Spleen (tissue), 11 donors: ENCODE measurements at regions not wholly inside any gene's neighbourhood (a gene's known extent, or its start where the extent isn't known, plus 50 kb on each side); places are given as distances from the start of the nearest gene placed in this dataset.

ENCODE experiments used
- DNase-seq: peaks from one replicate; pipeline ENCODE4 v3.0.0-alpha.2; 2020
- H3K27ac ChIP-seq, 8 donors: fragments of 200-600 bp; sonication (generic) in 7 of 8; 1 replicate in 4 of 8; 2 replicates in 4 of 8; pipeline versions ENCODE4 v1.5.0 to v1.8.0; 2016 to 2021; ENCODE audit warnings: inconsistent platforms in 4 of 8, mild to moderate bottlenecking in 4 of 8, moderate library complexity in 1 of 8
- H3K27me3 ChIP-seq, 7 donors: fragments of 200-600 bp; sonication (generic) in 6 of 7; replicated peaks in 1 of 7; 1 replicate in 4 of 7; 2 replicates in 3 of 7; pipeline versions ENCODE4 v1.5.0 to v1.8.0; 2016 to 2021; ENCODE audit warnings: inconsistent platforms in 3 of 7, mild to moderate bottlenecking in 1 of 7
- H3K36me3 ChIP-seq, 6 donors: fragments of 200-600 bp; sonication (generic) in 5 of 6; 1 replicate in 4 of 6; 2 replicates in 2 of 6; pipeline versions ENCODE4 v1.5.0 to v1.8.0; 2016 to 2021; ENCODE audit warnings: inconsistent platforms in 2 of 6
- H3K4me1 ChIP-seq, 6 donors: fragments of 200-600 bp; sonication (generic) in 5 of 6; 1 replicate in 3 of 6; 2 replicates in 3 of 6; pipeline versions ENCODE4 v1.5.0 to v1.8.0; 2016 to 2021; ENCODE audit warnings: inconsistent platforms in 3 of 6
- H3K4me3 ChIP-seq, 8 donors: fragments of 200-600 bp; sonication (generic) in 7 of 8; 1 replicate in 4 of 8; 2 replicates in 4 of 8; pipeline versions ENCODE4 v1.5.0 to v1.8.0; 2016 to 2021; ENCODE audit warnings: inconsistent platforms in 4 of 8, mild to moderate bottlenecking in 4 of 8, moderate library complexity in 2 of 8
- H3K9me3 ChIP-seq, 8 donors: fragments of 200-600 bp; sonication (generic) in 7 of 8; 1 replicate in 4 of 8; 2 replicates in 4 of 8; pipeline versions ENCODE4 v1.5.0 to v1.8.0; 2016 to 2021; ENCODE audit warnings: inconsistent platforms in 4 of 8
- CTCF ChIP-seq, 11 experiments: fragments of 200-600 bp in 7 of 11; fragments of 450-650 bp in 4 of 11; sonication (generic) in 4 of 11; IDR thresholded peaks in 8 of 11; conservative IDR thresholded peaks in 3 of 11; 1 replicate in 7 of 11; 2 replicates in 4 of 11; pipeline versions ENCODE4 v1.4.0 to v1.8.0; 2016 to 2021; ENCODE audit warnings: antibody characterized with exemption in 11 of 11, inconsistent platforms in 4 of 11, mild to moderate bottlenecking in 1 of 11
- POLR2A ChIP-seq, 3 donors: fragments of 450-650 bp; IDR thresholded peaks; one replicate each; pipeline ENCODE4 v1.5.1; 2017; ENCODE audit warnings: antibody characterized with exemption in 3 of 3, mild to moderate bottlenecking in 1 of 3
- POLR2AphosphoS5 ChIP-seq, 3 donors: sonication (generic); formaldehyde crosslinking; IDR thresholded peaks; one replicate each; pipeline ENCODE4 v1.5.1; 2017; ENCODE audit warnings: antibody characterized with exemption in 3 of 3
- WGBS, 5 donors: extraction: QIAGEN DNeasy Blood & Tissue Kit in 3 of 5; methylation state at CpG; one replicate each; pipeline versions ENCODE4 v1.1.5 to v1.1.7; 2013 to 2018; 5-methylcytosine and 5-hydroxymethylcytosine counted together
- intact Hi-C: fragments of 100-400 bp; cut with DNase I; formaldehyde crosslinking; loops from one replicate; pipeline ENCODE4 v1.15.0; 2023; ENCODE audit warnings: low total_unique reads
- donor health status: healthy with polysubstance abuse.
- donor health status: DM: no; HTN: no; CAD: no; lungs with moderate emphysema.
- donor health status: DM: no; HTN: no; CAD: no.
- donor health status: Bipolar disorder and iron deficiency.
- donor health status: healthy.
- donor health status: DM: no; HTN: no; CAD: no.
- donor health status: DM: yes; HTN: yes; CAD: no.

- no peaks in the 10 kb centered on the region for H3K9me3 ChIP-seq
- no peak for DNase-seq
- intact Hi-C loops: no loop called here
- no peak overlapping the region for H3K27ac ChIP-seq
- no peak overlapping the region for H3K4me3 ChIP-seq
- no peaks in the 10 kb centered on the region for H3K27me3 ChIP-seq
- no peaks in the 10 kb centered on the region for H3K4me1 ChIP-seq
- TF ChIP-seq CTCF (IDR thresholded peaks at IDR 0.05 in 8 of 11, conservative IDR thresholded peaks at IDR 0.05 in 3 of 11): no peak
- TF ChIP-seq POLR2AphosphoS5 (IDR thresholded peaks at IDR 0.05): no peak
- TF ChIP-seq POLR2A (IDR thresholded peaks at IDR 0.05): no peak
- no peaks in the 10 kb centered on the region for H3K36me3 ChIP-seq
These were observed 149.0 kb downstream of the SLITRK1 start for GRCh38 chr13:83733293-83733692.

- Histone ChIP-seq H3K27ac (no peak overlapping the region), H3K9me3 (no peaks in the 10 kb centered on the region), H3K36me3 (no peaks in the 10 kb centered on the region), H3K27me3 (no peaks in the 10 kb centered on the region), H3K4me1 (no peaks in the 10 kb centered on the region), H3K4me3 (no peak overlapping the region)
- intact Hi-C loops: no loop called here
- no peak for DNase-seq
- WGBS, 5 donors: 61 to 68% (median 65%) methylated on average over 3 of the region's 3 CpGs
- no peak for TF ChIP-seq POLR2A (IDR thresholded peaks at IDR 0.05)
- no peak for TF ChIP-seq POLR2AphosphoS5 (IDR thresholded peaks at IDR 0.05)
- no peak for TF ChIP-seq CTCF (IDR thresholded peaks at IDR 0.05 in 8 of 11, conservative IDR thresholded peaks at IDR 0.05 in 3 of 11)
These were observed 149.5 kb downstream of the SLITRK1 start for GRCh38 chr13:83732755-83733154.

GRCh38 chr13:83731113-83731512 is 151.2 kb downstream of the SLITRK1 start:
- no peaks in the 10 kb centered on the region for H3K36me3 ChIP-seq
- no peaks in the 10 kb centered on the region for H3K9me3 ChIP-seq
- no peak overlapping the region for H3K4me3 ChIP-seq
- H3K4me1 ChIP-seq: no peaks in the 10 kb centered on the region
- no peaks in the 10 kb centered on the region for H3K27me3 ChIP-seq
- DNase-seq: no peak
- intact Hi-C loops: no loop called here
- TF ChIP-seq POLR2AphosphoS5 (IDR thresholded peaks at IDR 0.05) (no peak), CTCF (IDR thresholded peaks at IDR 0.05 in 8 of 11, conservative IDR thresholded peaks at IDR 0.05 in 3 of 11) (no peak), POLR2A (IDR thresholded peaks at IDR 0.05) (no peak)
- no peak overlapping the region for H3K27ac ChIP-seq
- 67 to 81% (median 70%) methylated on average over 1 of the region's 1 CpG for WGBS, 5 donors

- Histone ChIP-seq H3K4me3 (no peak overlapping the region), H3K9me3 (no peaks in the 10 kb centered on the region), H3K36me3 (no peaks in the 10 kb centered on the region), H3K27me3 (no peaks in the 10 kb centered on the region), H3K4me1 (no peaks in the 10 kb centered on the region), H3K27ac (no peak overlapping the region)
- TF ChIP-seq POLR2A (IDR thresholded peaks at IDR 0.05) (no peak), POLR2AphosphoS5 (IDR thresholded peaks at IDR 0.05) (no peak), CTCF (IDR thresholded peaks at IDR 0.05 in 8 of 11, conservative IDR thresholded peaks at IDR 0.05 in 3 of 11) (no peak)
- 87 to 93% (median 87%) methylated on average over 6 of the region's 6 CpGs for WGBS, 5 donors
- intact Hi-C loops: no loop called here
- no peak for DNase-seq
These were observed 151.6 kb downstream of the SLITRK1 start for GRCh38 chr13:83730674-83731073.
